ENCODE measurements at regions not wholly inside any gene's neighbourhood (a gene's known extent, or its start where the extent isn't known, plus 50 kb on each side); places are given as distances from the start of the nearest gene placed in this dataset.

- TF ChIP-seq, protein P1, sequence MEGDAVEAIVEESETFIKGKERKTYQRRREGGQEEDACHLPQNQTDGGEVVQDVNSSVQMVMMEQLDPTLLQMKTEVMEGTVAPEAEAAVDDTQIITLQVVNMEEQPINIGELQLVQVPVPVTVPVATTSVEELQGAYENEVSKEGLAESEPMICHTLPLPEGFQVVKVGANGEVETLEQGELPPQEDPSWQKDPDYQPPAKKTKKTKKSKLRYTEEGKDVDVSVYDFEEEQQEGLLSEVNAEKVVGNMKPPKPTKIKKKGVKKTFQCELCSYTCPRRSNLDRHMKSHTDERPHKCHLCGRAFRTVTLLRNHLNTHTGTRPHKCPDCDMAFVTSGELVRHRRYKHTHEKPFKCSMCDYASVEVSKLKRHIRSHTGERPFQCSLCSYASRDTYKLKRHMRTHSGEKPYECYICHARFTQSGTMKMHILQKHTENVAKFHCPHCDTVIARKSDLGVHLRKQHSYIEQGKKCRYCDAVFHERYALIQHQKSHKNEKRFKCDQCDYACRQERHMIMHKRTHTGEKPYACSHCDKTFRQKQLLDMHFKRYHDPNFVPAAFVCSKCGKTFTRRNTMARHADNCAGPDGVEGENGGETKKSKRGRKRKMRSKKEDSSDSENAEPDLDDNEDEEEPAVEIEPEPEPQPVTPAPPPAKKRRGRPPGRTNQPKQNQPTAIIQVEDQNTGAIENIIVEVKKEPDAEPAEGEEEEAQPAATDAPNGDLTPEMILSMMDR (IDR thresholded peaks at IDR 0.05), result no peak
- no peak for TF ChIP-seq POLR2A (IDR thresholded peaks at IDR 0.05)
Observed at GRCh38 chr5:1975406-1975715, 92.6 kb upstream of the IRX4 start.

All from body of pancreas (tissue), 4 donors.